Testis (tissue), 2 donors: ENCODE measurements at regions not wholly inside any gene's neighbourhood (a gene's known extent, or its start where the extent isn't known, plus 50 kb on each side); places are given as distances from the start of the nearest gene placed in this dataset.

ENCODE experiments used
- DNase-seq: peaks from one replicate; pipeline ENCODE4 v3.0.0-alpha.2; 2019
- H3K27ac ChIP-seq, 2 donors: fragments of 200-600 bp; sonication (generic); one replicate each; pipeline ENCODE4 v1.5.1; 2019
- H3K27me3 ChIP-seq: fragments of 200-600 bp; sonication (generic); one replicate; pipeline ENCODE4 v1.5.1; 2019
- H3K36me3 ChIP-seq: fragments of 200-600 bp; sonication (generic); one replicate; pipeline ENCODE4 v1.5.1; 2017; ENCODE audit warnings: low read depth; ENCODE audit errors: missing control alignments
- H3K4me1 ChIP-seq: fragments of 200-600 bp; sonication (generic); one replicate; pipeline ENCODE4 v1.5.1; 2019
- H3K4me3 ChIP-seq, 2 donors: fragments of 200-600 bp; sonication (generic); one replicate each; pipeline ENCODE4 v1.5.1; 2017 to 2019
- H3K9me3 ChIP-seq: fragments of 200-600 bp; sonication (generic); one replicate; pipeline ENCODE4 v1.5.1; 2017
- POLR2A ChIP-seq: fragments of 450-650 bp; IDR thresholded peaks from one replicate; pipeline ENCODE4 v1.6.1; 2017; ENCODE audit warnings: antibody characterized with exemption, mild to moderate bottlenecking, moderate library complexity
- WGBS, 2 donors: methylation state at CpG; one replicate each; pipeline ENCODE4 v1.1.5; 2018; 5-methylcytosine and 5-hydroxymethylcytosine counted together
- intact Hi-C: fragments of 100-400 bp; cut with DNase I; formaldehyde crosslinking; loops from one replicate; pipeline ENCODE4 v1.15.1; 2023; ENCODE audit warnings: low total_unique reads
- TF ChIP-seq, protein P1 (sequence below), 3 experiments: fragments of 450-650 bp in 2 of 3; fragments of 200-600 bp in 1 of 3; sonication (generic) in 1 of 3; IDR thresholded peaks; one replicate each; pipeline ENCODE4 v1.5.1; 2016 to 2019; ENCODE audit warnings: antibody characterized with exemption in 3 of 3, mild to moderate bottlenecking in 2 of 3, moderate library complexity in 1 of 3

- H3K27me3 ChIP-seq = no peaks in the 10 kb centered on the region
- H3K4me1 ChIP-seq = no peaks in the 10 kb centered on the region
- TF ChIP-seq, protein P1, sequence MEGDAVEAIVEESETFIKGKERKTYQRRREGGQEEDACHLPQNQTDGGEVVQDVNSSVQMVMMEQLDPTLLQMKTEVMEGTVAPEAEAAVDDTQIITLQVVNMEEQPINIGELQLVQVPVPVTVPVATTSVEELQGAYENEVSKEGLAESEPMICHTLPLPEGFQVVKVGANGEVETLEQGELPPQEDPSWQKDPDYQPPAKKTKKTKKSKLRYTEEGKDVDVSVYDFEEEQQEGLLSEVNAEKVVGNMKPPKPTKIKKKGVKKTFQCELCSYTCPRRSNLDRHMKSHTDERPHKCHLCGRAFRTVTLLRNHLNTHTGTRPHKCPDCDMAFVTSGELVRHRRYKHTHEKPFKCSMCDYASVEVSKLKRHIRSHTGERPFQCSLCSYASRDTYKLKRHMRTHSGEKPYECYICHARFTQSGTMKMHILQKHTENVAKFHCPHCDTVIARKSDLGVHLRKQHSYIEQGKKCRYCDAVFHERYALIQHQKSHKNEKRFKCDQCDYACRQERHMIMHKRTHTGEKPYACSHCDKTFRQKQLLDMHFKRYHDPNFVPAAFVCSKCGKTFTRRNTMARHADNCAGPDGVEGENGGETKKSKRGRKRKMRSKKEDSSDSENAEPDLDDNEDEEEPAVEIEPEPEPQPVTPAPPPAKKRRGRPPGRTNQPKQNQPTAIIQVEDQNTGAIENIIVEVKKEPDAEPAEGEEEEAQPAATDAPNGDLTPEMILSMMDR (IDR thresholded peaks at IDR 0.05) = no peak
- TF ChIP-seq POLR2A = no peak
- H3K4me3 ChIP-seq = no peak overlapping the region
- DNase-seq = no peak
- no peak overlapping the region for H3K27ac ChIP-seq
- H3K36me3 ChIP-seq = no peaks in the 10 kb centered on the region
- no peaks in the 10 kb centered on the region for H3K9me3 ChIP-seq
- intact Hi-C loops = no loop called here
- WGBS, 2 donors = 72 to 83% methylated on average over 2 of the region's 2 CpGs
These were observed 684.1 kb upstream of the C16orf82 start for GRCh38 chr16:26382586-26382985.

DNA sequence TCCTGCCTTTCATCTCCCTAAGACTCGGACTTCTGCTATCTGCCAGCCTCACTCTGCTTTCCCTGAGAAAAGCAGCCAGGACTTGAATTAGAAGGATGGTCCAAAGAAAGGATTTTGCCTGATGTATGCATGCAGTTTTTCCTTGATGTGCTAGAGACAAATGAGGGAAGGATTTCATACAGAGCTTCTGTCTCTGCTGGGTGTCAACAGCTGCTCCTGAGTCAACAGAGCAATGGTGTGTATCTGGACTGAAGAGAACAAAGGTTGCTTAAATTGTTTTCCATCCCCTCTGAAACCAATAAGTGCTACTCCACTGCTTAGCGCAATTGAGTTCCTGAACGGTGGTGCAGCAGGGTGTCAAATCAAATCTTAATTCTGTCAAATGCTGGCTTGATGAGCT lies 680.6 kb upstream of the C16orf82 start:
- TF ChIP-seq POLR2A = no peak
- TF ChIP-seq, protein P1 (IDR thresholded peaks at IDR 0.05) = no peak
- Histone ChIP-seq H3K27ac (no peak overlapping the region), H3K27me3 (no peaks in the 10 kb centered on the region), H3K9me3 (no peaks in the 10 kb centered on the region), H3K4me1 (no peaks in the 10 kb centered on the region), H3K4me3 (no peak overlapping the region), H3K36me3 (no peaks in the 10 kb centered on the region)
- intact Hi-C loops = no loop called here
- DNase-seq = no peak
- 54 to 66% methylated on average over 3 of the region's 3 CpGs for WGBS, 2 donors

- H3K4me3 ChIP-seq = no peak overlapping the region
- H3K4me1 ChIP-seq = no peaks in the 10 kb centered on the region
- no peaks in the 10 kb centered on the region for H3K27me3 ChIP-seq
- no peaks in the 10 kb centered on the region for H3K9me3 ChIP-seq
- no peak for DNase-seq
- TF ChIP-seq POLR2A = no peak
- TF ChIP-seq, protein P1 (IDR thresholded peaks at IDR 0.05) = no peak
- H3K27ac ChIP-seq = no peak overlapping the region
- H3K36me3 ChIP-seq = no peaks in the 10 kb centered on the region
- intact Hi-C loops = no loop called here
These were observed 674.9 kb upstream of the C16orf82 start for GRCh38 chr16:26391833-26392232.

DNA sequence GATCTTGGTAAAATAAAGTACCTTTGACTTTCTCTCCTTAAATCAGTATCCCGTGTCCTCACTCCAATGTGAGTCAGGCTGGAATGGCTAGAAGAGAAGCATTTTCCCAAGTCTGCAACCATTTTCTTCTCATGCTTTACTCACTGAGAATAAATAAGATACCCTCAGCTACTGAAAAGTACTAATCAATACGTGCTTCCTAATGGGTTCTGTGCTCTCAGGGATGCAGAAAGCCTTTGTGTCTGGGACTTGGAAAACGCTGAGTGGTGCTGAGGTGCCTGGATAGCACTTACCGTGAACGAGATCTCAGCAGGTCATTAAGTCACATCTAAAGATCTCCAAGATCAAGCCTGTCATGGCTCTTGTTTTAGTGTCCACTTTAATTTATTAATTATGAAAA lies 672.3 kb upstream of the C16orf82 start:
- no peaks in the 10 kb centered on the region for H3K9me3 ChIP-seq
- DNase-seq = no peak
- 62 to 69% methylated on average over 5 of the region's 5 CpGs for WGBS, 2 donors
- no peaks in the 10 kb centered on the region for H3K36me3 ChIP-seq
- H3K27me3 ChIP-seq = no peaks in the 10 kb centered on the region
- intact Hi-C loops = no loop called here
- TF ChIP-seq, protein P1 (IDR thresholded peaks at IDR 0.05) = no peak
- no peak for TF ChIP-seq POLR2A
- no peak overlapping the region for H3K27ac ChIP-seq
- H3K4me3 ChIP-seq = no peak overlapping the region
- no peaks in the 10 kb centered on the region for H3K4me1 ChIP-seq

DNA sequence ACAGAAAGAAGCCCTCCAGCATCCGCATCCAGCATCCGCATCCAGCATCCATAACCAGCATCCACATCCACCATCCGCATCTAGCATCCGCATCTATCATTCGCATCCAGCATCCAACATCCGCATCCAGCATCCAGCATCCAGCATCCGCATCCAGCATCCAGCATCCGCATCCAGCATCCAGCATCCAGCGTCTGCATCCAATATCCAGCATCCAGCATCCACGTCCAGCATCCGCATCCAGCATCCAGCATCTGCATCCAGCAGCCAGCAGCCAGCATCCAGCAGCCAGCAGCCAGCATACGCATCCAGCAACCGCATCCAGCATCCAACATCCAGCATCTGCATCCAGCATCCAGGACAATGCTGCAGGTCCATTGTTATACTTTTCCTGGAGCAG lies 671.0 kb upstream of the C16orf82 start:
- TF ChIP-seq, protein P1 (IDR thresholded peaks at IDR 0.05) = no peak
- no peak for TF ChIP-seq POLR2A
- Histone ChIP-seq H3K4me1 (no peaks in the 10 kb centered on the region), H3K27me3 (no peaks in the 10 kb centered on the region), H3K9me3 (no peaks in the 10 kb centered on the region), H3K27ac (no peak overlapping the region), H3K4me3 (no peak overlapping the region), H3K36me3 (no peaks in the 10 kb centered on the region)
- DNase-seq = no peak
- 73 to 76% methylated on average over 13 of the region's 13 CpGs for WGBS, 2 donors
- intact Hi-C loops = no loop called here
